CD4-positive, alpha-beta T cell (primary cell): ENCODE measurements at regions not wholly inside any gene's neighbourhood (a gene's known extent, or its start where the extent isn't known, plus 50 kb on each side); places are given as distances from the start of the nearest gene placed in this dataset.
"Not testable (repeated sequence)": the region's sequence is repeated elsewhere in the genome, so short reads cannot be mapped to it uniquely, and the experiment has no call there.

ENCODE experiments used
- ATAC-seq: fragments of 200-7000 bp; cut with Tn5 transposase; one replicate; pipeline ENCODE4 v1.10.0; 2022; ENCODE audit warnings: mild to moderate bottlenecking; ENCODE audit not compliant: poor library complexity
- CTCF ChIA-PET: fragments of 350-600 bp; sonication (Branson Sonifier 250); formaldehyde crosslinking; loops from one replicate; lab custom pipeline; 2021; ENCODE audit warnings: antibody characterized with exemption, inconsistent platforms; lab: Charles Lee
- POLR2A ChIA-PET: fragments of 350-600 bp; sonication (Branson Sonifier 250); formaldehyde crosslinking; loops from one replicate; lab custom pipeline; 2021; ENCODE audit warnings: antibody characterized with exemption, inconsistent platforms; lab: Charles Lee
- DNase-seq, 14 experiments: peaks; one replicate each; pipeline ENCODE4 v3.0.0-alpha.2; 2013 to 2020; ENCODE audit warnings: mixed read lengths in 2 of 14
- H3K27ac ChIP-seq, 2 donors: one replicate each; pipeline versions ENCODE4 v1.5.1 to v1.7.0; 2013; ENCODE audit warnings: low read length in 2 of 2, low read depth in 1 of 2, mild to moderate bottlenecking in 1 of 2
- H3K27me3 ChIP-seq, 2 experiments: 1 replicate in 1 of 2; 2 replicates in 1 of 2; pipeline versions ENCODE4 v1.6.1 to v1.7.0; 2013; ENCODE audit warnings: low read length in 2 of 2, control low read depth in 1 of 2, mild to moderate bottlenecking in 1 of 2, moderate library complexity in 1 of 2; ENCODE audit not compliant: insufficient read depth in 2 of 2, control insufficient read depth in 1 of 2
- H3K36me3 ChIP-seq: one replicate; pipeline ENCODE4 v1.6.1; 2013; ENCODE audit warnings: low read length, control low read depth; ENCODE audit not compliant: insufficient read depth
- H3K4me1 ChIP-seq: one replicate; pipeline ENCODE4 v1.6.1; 2013; ENCODE audit warnings: low read length, control low read depth; ENCODE audit not compliant: insufficient read depth
- H3K4me3 ChIP-seq: one replicate; pipeline ENCODE4 v1.5.1; 2013; ENCODE audit warnings: mild to moderate bottlenecking, low read length, moderate library complexity
- H3K9me3 ChIP-seq, 2 experiments: 1 replicate in 1 of 2; 2 replicates in 1 of 2; pipeline versions ENCODE4 v1.6.1 to v1.7.0; 2013; ENCODE audit warnings: low read length in 2 of 2, mild to moderate bottlenecking in 2 of 2, control low read depth in 1 of 2, moderate library complexity in 1 of 2; ENCODE audit not compliant: control insufficient read depth in 1 of 2, insufficient read depth in 1 of 2
- H3K27ac Mint-ChIP-seq: one replicate; pipeline ENCODE4 v1.8.0; 2020; ENCODE audit warnings: mixed read lengths
- H3K27me3 Mint-ChIP-seq: one replicate; pipeline ENCODE4 v1.8.0; 2021; ENCODE audit warnings: mixed read lengths
- H3K36me3 Mint-ChIP-seq: one replicate; pipeline ENCODE4 v1.8.0; 2021; ENCODE audit warnings: low read depth, mixed read lengths
- H3K4me1 Mint-ChIP-seq: one replicate; pipeline ENCODE4 v1.8.0; 2021; ENCODE audit warnings: low read depth, mixed read lengths
- H3K4me3 Mint-ChIP-seq: one replicate; pipeline ENCODE4 v1.8.0; 2020; ENCODE audit warnings: mild to moderate bottlenecking, mixed read lengths
- H3K9me3 Mint-ChIP-seq: one replicate; pipeline ENCODE4 v1.8.0; 2020; ENCODE audit warnings: mixed read lengths
- intact Hi-C, 2 experiments: fragments of 100-400 bp; cut with DNase I in 1 of 2; cut with micrococcal nuclease in 1 of 2; formaldehyde crosslinking; loops; one replicate each; pipeline versions ENCODE4 v1.15.1 to v1.9.0; 2023 to 2025; cut with DNase I, micrococcal nuclease
- TF ChIP-seq, protein P1 (sequence below): fragments of 200-600 bp; IDR thresholded peaks from one replicate; pipeline ENCODE4 v1.8.0; 2022; ENCODE audit warnings: antibody characterized with exemption, mild to moderate bottlenecking

DNA sequence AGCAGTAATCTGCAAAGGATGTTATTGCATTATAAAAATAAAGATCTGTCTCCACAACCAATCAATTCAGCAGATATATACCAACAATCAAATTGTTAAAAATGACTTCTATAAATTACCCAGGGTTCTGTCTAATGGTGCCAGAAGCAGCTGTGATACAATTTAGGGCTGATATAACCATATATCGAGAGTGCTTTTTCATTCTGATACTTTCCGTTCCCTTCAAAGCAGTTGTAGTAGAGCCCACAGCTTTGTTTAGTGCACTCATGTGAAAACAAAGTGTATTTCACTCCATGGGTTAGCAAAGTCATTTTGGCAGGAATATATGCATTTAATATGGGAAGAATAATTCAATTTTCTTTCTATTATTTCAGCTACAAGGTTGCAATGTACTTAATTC is 83.1 kb upstream of the CHCHD3 start:
- no peak overlapping the region for H3K27ac ChIP-seq
- no peak for DNase-seq
- no peaks in the 10 kb centered on the region for H3K9me3 ChIP-seq
- TF ChIP-seq, protein P1, sequence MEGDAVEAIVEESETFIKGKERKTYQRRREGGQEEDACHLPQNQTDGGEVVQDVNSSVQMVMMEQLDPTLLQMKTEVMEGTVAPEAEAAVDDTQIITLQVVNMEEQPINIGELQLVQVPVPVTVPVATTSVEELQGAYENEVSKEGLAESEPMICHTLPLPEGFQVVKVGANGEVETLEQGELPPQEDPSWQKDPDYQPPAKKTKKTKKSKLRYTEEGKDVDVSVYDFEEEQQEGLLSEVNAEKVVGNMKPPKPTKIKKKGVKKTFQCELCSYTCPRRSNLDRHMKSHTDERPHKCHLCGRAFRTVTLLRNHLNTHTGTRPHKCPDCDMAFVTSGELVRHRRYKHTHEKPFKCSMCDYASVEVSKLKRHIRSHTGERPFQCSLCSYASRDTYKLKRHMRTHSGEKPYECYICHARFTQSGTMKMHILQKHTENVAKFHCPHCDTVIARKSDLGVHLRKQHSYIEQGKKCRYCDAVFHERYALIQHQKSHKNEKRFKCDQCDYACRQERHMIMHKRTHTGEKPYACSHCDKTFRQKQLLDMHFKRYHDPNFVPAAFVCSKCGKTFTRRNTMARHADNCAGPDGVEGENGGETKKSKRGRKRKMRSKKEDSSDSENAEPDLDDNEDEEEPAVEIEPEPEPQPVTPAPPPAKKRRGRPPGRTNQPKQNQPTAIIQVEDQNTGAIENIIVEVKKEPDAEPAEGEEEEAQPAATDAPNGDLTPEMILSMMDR = no peak
- Mint-ChIP-seq H3K9me3 (no peaks in the 10 kb centered on the region), H3K4me3 (no peak overlapping the region), H3K27ac (no peak overlapping the region), H3K36me3 (no peaks in the 10 kb centered on the region), H3K27me3 (peaks cover 22% of the 10 kb centered on the region), H3K4me1 (no peaks in the 10 kb centered on the region)
- no peak overlapping the region for H3K4me3 ChIP-seq
- no peaks in the 10 kb centered on the region for H3K4me1 ChIP-seq
- POLR2A ChIA-PET = no interaction called here
- no peak for ATAC-seq
- intact Hi-C loops = no loop called here
- H3K36me3 ChIP-seq = no peaks in the 10 kb centered on the region
- CTCF ChIA-PET = no interaction called here
- H3K27me3 ChIP-seq = peaks cover 0 to 3% of the 10 kb centered on the region in 2 experiments

DNA sequence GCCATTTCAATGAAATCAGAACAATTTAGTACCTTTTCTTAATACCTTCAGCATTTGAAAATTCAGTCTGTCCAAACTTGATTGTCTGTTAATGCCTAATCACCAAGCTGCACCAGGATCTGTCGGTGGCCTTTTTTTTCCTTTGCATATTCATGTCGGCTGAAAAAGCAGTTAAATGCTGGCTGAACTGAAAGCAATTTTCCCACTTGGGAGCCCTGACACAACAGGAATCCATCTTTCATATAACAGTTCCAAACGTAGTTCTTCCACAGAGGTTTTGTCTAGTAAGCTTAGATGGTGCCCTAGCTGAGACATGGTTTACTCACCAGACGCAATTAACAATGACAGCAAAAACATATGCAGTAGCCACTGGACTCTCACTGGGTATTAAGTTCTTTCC is 83.6 kb upstream of the CHCHD3 start:
- Histone ChIP-seq H3K27ac (no peak overlapping the region), H3K27me3 (peaks cover 0 to 3% of the 10 kb centered on the region in 2 experiments), H3K9me3 (no peaks in the 10 kb centered on the region), H3K4me1 (no peaks in the 10 kb centered on the region), H3K36me3 (no peaks in the 10 kb centered on the region), H3K4me3 (no peak overlapping the region)
- Mint-ChIP-seq H3K9me3 (no peaks in the 10 kb centered on the region), H3K4me3 (no peak overlapping the region), H3K27ac (no peak overlapping the region), H3K36me3 (no peaks in the 10 kb centered on the region), H3K27me3 (peaks cover 22% of the 10 kb centered on the region), H3K4me1 (no peaks in the 10 kb centered on the region)
- TF ChIP-seq, protein P1 = no peak
- ChIA-PET POLR2A (no interaction called here), CTCF (no interaction called here)
- ATAC-seq = no peak
- no peak for DNase-seq
- intact Hi-C loops = no loop called here

DNA sequence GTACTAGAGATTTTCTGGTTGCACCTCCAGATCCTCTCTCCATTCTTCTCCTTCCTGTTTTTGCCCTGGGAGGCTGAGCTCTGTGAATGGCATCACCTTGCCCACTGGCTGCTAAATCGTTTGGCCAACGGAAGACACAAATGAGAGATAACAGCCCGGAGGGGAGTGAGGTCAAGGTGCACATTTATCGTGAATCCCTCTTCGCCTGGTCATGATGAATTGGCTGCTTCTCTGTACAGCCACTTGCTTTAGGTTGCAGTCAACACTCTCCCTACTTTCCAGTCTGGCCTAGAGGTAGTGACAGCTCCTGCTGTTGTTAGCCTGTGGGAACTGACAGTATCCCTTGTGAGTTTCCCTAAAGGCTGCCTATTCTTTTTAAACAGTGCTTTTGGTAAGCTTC is 85.4 kb upstream of the CHCHD3 start:
- no peaks in the 10 kb centered on the region for H3K36me3 ChIP-seq
- Mint-ChIP-seq H3K27me3 (peaks cover 22% of the 10 kb centered on the region), H3K27ac (no peak overlapping the region), H3K4me1 (no peaks in the 10 kb centered on the region), H3K4me3 (no peak overlapping the region), H3K36me3 (no peaks in the 10 kb centered on the region), H3K9me3 (no peaks in the 10 kb centered on the region)
- ATAC-seq = no peak
- H3K9me3 ChIP-seq = no peaks in the 10 kb centered on the region
- intact Hi-C loops = no loop called here
- CTCF ChIA-PET = no interaction called here
- no peak overlapping the region for H3K4me3 ChIP-seq
- TF ChIP-seq, protein P1 = no peak
- no peak for DNase-seq
- H3K4me1 ChIP-seq = no peaks in the 10 kb centered on the region
- H3K27ac ChIP-seq = no peak overlapping the region
- POLR2A ChIA-PET = no interaction called here
- H3K27me3 ChIP-seq = peaks cover 0 to 3% of the 10 kb centered on the region in 2 experiments

DNA sequence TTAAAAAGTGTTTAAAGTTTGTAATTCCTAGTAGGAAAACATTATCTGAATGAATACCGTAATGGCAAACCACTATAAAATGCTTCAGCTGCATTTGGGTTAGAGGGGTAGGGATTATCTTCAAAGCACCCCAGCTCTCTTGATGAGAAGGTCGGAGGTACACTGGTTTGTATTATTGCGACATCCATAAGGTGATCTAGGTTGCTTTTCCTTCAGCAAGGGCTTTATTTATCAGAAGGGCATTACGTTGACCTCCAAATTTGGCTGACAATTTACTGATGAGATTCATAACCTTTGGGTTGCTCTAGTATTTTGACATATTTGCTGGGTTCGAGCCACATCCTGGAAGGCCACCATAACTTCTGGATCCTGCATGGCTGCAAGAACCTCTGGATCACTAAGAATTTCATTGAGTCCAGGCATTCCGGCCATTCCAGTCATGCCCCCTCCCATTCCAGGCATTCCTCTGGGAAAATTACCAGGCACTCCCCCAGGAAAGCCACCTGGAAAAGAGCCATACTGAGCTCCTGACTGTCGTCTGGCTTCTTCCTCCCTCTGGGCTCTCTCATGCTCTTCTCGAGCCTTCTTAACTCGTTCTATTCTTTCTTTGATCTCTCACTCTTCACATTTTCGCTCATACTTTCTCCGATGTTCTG is 83.6 kb upstream of the EXOC4 start:
- H3K27ac Mint-ChIP-seq, ATAC-seq, intact Hi-C loops, H3K4me3 ChIP-seq, H3K36me3 Mint-ChIP-seq, H3K9me3 Mint-ChIP-seq, H3K4me1 ChIP-seq, H3K27ac ChIP-seq, H3K9me3 ChIP-seq, H3K27me3 ChIP-seq, H3K4me1 Mint-ChIP-seq, DNase-seq, CTCF ChIA-PET, H3K4me3 Mint-ChIP-seq, H3K36me3 ChIP-seq, POLR2A ChIA-PET: not testable (repeated sequence)
- peaks cover 18% of the 10 kb centered on the region for H3K27me3 Mint-ChIP-seq

DNA sequence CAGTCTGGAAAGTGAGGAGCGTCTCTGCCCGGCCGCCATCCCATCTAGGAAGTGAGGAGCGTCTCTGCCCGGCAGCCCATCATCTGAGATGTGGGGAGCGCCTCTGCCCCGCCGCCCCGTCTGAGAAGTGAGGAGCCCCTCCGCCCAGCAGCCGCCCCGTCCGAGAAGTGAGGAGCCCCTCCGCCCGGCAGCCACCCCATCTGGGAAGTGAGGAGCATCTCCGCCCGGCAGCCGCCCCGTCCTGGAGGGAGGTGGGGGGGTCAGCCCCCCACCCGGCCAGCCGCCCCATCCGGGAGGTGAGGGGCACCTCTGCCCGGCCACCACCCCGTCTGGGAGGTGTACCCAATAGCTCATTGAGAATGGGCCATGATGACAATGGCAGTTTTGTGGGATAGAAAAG is 75.4 kb upstream of the EXOC4 start:
- H3K4me3 ChIP-seq, DNase-seq, H3K27ac ChIP-seq, H3K4me1 Mint-ChIP-seq, H3K36me3 Mint-ChIP-seq, H3K4me1 ChIP-seq, H3K9me3 Mint-ChIP-seq, H3K27ac Mint-ChIP-seq, CTCF ChIA-PET, H3K36me3 ChIP-seq, intact Hi-C loops, ATAC-seq, H3K27me3 ChIP-seq, H3K9me3 ChIP-seq, H3K4me3 Mint-ChIP-seq, POLR2A ChIA-PET: not testable (repeated sequence)
- H3K27me3 Mint-ChIP-seq = peaks cover 14% of the 10 kb centered on the region
